ENCODE measurements at regions not wholly inside any gene's neighbourhood (a gene's known extent, or its start where the extent isn't known, plus 50 kb on each side); places are given as distances from the start of the nearest gene placed in this dataset.

DNA sequence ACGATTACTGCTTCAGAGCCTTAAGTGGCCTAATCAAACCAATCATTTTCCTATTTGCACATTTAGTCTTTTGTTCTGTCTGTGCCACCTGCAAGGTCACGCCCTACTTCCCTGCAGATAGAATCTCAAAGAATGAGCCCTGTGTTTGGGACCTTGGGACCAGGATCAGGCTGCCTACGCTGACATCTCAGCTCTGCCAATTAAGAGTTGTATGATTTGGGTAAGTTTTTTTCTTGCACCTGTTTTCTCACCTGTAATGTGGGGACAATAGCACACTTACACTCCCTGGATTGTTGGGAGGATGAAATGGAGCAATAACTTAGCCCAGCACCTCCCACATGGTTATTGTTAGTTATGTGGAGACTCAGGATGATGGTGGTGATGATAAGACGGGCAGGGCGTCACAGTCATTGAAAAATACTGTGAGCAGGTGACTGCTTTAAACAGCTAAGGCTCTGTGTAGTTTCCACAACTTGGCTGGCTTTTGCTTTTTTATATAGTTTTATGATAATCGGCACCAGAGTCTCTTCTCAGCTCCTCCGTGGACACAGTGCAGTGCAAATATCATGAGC lies 155.0 kb downstream of the ADAMTS15 start:
- H3K27ac ChIP-seq (ENCODE audit: low read length) = no peak overlapping the region
- no peaks in the 10 kb centered on the region for H3K27me3 ChIP-seq (ENCODE audit: control insufficient read depth, insufficient read depth, low read length)
- in situ Hi-C loops (cut with HindIII; ENCODE audit: low pct_unique_long_range_greater_than_20kb, low sequenced_read_pairs) = no loop called here
- no peak for DNase-seq (ENCODE audit: low read depth, low spot score)
- ChIA-PET CTCF (no interaction called here), POLR2A (no interaction called here)
- no peaks in the 10 kb centered on the region for H3K36me3 ChIP-seq (ENCODE audit: control insufficient read depth, insufficient read depth, low read length)
- H3K9me3 ChIP-seq (ENCODE audit: control insufficient read depth, insufficient read depth, low read depth, low read length) = no peaks in the 10 kb centered on the region
- no peak for ATAC-seq
- H3K4me1 ChIP-seq (ENCODE audit: control insufficient read depth, insufficient read depth, low read length) = no peaks in the 10 kb centered on the region
- BruUV-seq (replicated peaks) = no TSS peak
- intact Hi-C loops (cut with micrococcal nuclease; ENCODE audit: unreplicated experiment) = no loop called here
- TF ChIP-seq, protein P1, sequence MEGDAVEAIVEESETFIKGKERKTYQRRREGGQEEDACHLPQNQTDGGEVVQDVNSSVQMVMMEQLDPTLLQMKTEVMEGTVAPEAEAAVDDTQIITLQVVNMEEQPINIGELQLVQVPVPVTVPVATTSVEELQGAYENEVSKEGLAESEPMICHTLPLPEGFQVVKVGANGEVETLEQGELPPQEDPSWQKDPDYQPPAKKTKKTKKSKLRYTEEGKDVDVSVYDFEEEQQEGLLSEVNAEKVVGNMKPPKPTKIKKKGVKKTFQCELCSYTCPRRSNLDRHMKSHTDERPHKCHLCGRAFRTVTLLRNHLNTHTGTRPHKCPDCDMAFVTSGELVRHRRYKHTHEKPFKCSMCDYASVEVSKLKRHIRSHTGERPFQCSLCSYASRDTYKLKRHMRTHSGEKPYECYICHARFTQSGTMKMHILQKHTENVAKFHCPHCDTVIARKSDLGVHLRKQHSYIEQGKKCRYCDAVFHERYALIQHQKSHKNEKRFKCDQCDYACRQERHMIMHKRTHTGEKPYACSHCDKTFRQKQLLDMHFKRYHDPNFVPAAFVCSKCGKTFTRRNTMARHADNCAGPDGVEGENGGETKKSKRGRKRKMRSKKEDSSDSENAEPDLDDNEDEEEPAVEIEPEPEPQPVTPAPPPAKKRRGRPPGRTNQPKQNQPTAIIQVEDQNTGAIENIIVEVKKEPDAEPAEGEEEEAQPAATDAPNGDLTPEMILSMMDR (IDR thresholded peaks at IDR 0.05) = no peak
- no peak for TF ChIP-seq POLR2AphosphoS5 (IDR thresholded peaks at IDR 0.05; ENCODE audit: low read depth, low read length)
- H3K4me3 ChIP-seq (ENCODE audit: low read depth in 2 of 2, low read length in 2 of 2) = no peak overlapping the region

DNA sequence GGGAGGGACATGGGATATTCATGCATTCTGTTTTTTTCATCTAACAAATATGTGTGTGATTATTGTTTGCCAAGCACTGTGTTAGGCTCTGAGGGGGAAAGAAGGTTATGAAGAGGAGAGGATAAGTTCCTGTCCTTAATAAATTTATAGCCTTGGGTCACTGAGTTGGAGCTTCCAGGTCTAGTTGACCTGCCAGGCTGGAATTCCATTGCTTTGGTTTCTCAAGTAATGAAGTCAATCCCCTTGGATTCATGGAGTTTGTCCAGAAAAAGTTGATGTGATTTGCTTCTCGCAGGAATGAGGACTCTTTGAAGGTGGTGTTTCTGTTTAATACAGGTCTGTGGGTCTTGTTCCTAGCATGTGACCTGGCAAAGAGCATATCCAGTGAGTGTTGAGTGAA lies 156.2 kb downstream of the ADAMTS15 start:
- Histone ChIP-seq H3K36me3 (ENCODE audit: control insufficient read depth, insufficient read depth, low read length) (no peaks in the 10 kb centered on the region), H3K4me1 (ENCODE audit: control insufficient read depth, insufficient read depth, low read length) (no peaks in the 10 kb centered on the region), H3K4me3 (ENCODE audit: low read depth in 2 of 2, low read length in 2 of 2) (no peak overlapping the region), H3K9me3 (ENCODE audit: control insufficient read depth, insufficient read depth, low read depth, low read length) (no peaks in the 10 kb centered on the region), H3K27ac (ENCODE audit: low read length) (no peak overlapping the region; the same call in 1 of the 2 replicates), H3K27me3 (ENCODE audit: control insufficient read depth, insufficient read depth, low read length) (no peaks in the 10 kb centered on the region)
- ATAC-seq = no peak
- CTCF ChIA-PET = no interaction called here
- TF ChIP-seq POLR2AphosphoS5 (IDR thresholded peaks at IDR 0.05; ENCODE audit: low read depth, low read length) = no peak
- TF ChIP-seq SIN3A (IDR thresholded peaks at IDR 0.05; ENCODE audit: borderline replicate concordance, insufficient read depth, low read depth, low read length) = no peak
- TF ChIP-seq, protein P2, sequence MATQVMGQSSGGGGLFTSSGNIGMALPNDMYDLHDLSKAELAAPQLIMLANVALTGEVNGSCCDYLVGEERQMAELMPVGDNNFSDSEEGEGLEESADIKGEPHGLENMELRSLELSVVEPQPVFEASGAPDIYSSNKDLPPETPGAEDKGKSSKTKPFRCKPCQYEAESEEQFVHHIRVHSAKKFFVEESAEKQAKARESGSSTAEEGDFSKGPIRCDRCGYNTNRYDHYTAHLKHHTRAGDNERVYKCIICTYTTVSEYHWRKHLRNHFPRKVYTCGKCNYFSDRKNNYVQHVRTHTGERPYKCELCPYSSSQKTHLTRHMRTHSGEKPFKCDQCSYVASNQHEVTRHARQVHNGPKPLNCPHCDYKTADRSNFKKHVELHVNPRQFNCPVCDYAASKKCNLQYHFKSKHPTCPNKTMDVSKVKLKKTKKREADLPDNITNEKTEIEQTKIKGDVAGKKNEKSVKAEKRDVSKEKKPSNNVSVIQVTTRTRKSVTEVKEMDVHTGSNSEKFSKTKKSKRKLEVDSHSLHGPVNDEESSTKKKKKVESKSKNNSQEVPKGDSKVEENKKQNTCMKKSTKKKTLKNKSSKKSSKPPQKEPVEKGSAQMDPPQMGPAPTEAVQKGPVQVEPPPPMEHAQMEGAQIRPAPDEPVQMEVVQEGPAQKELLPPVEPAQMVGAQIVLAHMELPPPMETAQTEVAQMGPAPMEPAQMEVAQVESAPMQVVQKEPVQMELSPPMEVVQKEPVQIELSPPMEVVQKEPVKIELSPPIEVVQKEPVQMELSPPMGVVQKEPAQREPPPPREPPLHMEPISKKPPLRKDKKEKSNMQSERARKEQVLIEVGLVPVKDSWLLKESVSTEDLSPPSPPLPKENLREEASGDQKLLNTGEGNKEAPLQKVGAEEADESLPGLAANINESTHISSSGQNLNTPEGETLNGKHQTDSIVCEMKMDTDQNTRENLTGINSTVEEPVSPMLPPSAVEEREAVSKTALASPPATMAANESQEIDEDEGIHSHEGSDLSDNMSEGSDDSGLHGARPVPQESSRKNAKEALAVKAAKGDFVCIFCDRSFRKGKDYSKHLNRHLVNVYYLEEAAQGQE (IDR thresholded peaks at IDR 0.05; ENCODE audit: insufficient read depth in 1 of 2, low read depth in 2 of 2, low read length in 1 of 2) = no peak
- TF ChIP-seq TCF7L2 (IDR thresholded peaks at IDR 0.05; ENCODE audit: low read depth, low read length) = no peak
- TF ChIP-seq, protein P1 (IDR thresholded peaks at IDR 0.05) = no peak
- POLR2A ChIA-PET = interaction anchor here (0.6 kb wide), 1 partner anchor 32 kb away, joined by 4 read pairs; no protein-coding TSS in a partner anchor
- no TSS peak for BruUV-seq (replicated peaks)
- no peak for DNase-seq (ENCODE audit: low read depth, low spot score)
- in situ Hi-C loops (cut with HindIII; ENCODE audit: low pct_unique_long_range_greater_than_20kb, low sequenced_read_pairs) (no loop called here), intact Hi-C loops (cut with micrococcal nuclease; ENCODE audit: unreplicated experiment) (no loop called here)

Measured in Panc1 (cell line).